ENCODE measurements at regions not wholly inside any gene's neighbourhood (a gene's known extent, or its start where the extent isn't known, plus 50 kb on each side); places are given as distances from the start of the nearest gene placed in this dataset.

- no peak for TF ChIP-seq CTCF (IDR thresholded peaks at IDR 0.05; ENCODE audit: low read depth, low read length)
- TF ChIP-seq EZH2phosphoT487 (IDR thresholded peaks at IDR 0.05; ENCODE audit: low read depth): no peak
Observed at GRCh38 chr10:56481521-56482091, 120.5 kb upstream of the ZWINT start.

Measured in OCI-LY3 (cell line).